Thyroid gland (tissue), 4 donors: ENCODE measurements at regions not wholly inside any gene's neighbourhood (a gene's known extent, or its start where the extent isn't known, plus 50 kb on each side); places are given as distances from the start of the nearest gene placed in this dataset.

Source experiments
- DNase-seq, 2 donors: peaks; one replicate each; pipeline ENCODE4 v3.0.0-alpha.2; 2019
- H3K27ac ChIP-seq, 3 donors: fragments of 200-600 bp; sonication (generic); 1 replicate in 2 of 3; 2 replicates in 1 of 3; pipeline ENCODE4 v1.5.1; 2016 to 2019; ENCODE audit warnings: mild to moderate bottlenecking in 1 of 3, moderate library complexity in 1 of 3
- H3K27me3 ChIP-seq: fragments of 200-600 bp; sonication (generic); one replicate; pipeline ENCODE4 v1.5.1; 2019
- H3K36me3 ChIP-seq, 2 donors: fragments of 200-600 bp; sonication (generic); one replicate each; pipeline ENCODE4 v1.5.1; 2016 to 2019
- H3K4me1 ChIP-seq, 2 donors: fragments of 200-600 bp; sonication (generic); one replicate each; pipeline ENCODE4 v1.5.1; 2017 to 2019
- H3K4me3 ChIP-seq, 3 donors: fragments of 200-600 bp; sonication (generic); replicated peaks in 1 of 3; 1 replicate in 2 of 3; 2 replicates in 1 of 3; pipeline ENCODE4 v1.5.1; 2016; ENCODE audit warnings: mild to moderate bottlenecking in 1 of 3
- H3K9me3 ChIP-seq: fragments of 200-600 bp; sonication (generic); one replicate; pipeline ENCODE4 v1.5.1; 2017
- CTCF ChIP-seq, 6 experiments: fragments of 200-600 bp in 3 of 6; fragments of 450-650 bp in 3 of 6; sonication (generic) in 3 of 6; IDR thresholded peaks; one replicate each; pipeline ENCODE4 v1.5.1; 2016 to 2019; ENCODE audit warnings: antibody characterized with exemption in 6 of 6, mild to moderate bottlenecking in 2 of 6, inconsistent platforms in 1 of 6, moderate library complexity in 1 of 6
- POLR2A ChIP-seq, 2 donors: fragments of 450-650 bp; IDR thresholded peaks; one replicate each; pipeline ENCODE4 v1.6.1; 2017; ENCODE audit warnings: antibody characterized with exemption in 2 of 2, mild to moderate bottlenecking in 2 of 2, moderate library complexity in 1 of 2
- WGBS, 2 donors: methylation state at CpG; one replicate each; pipeline ENCODE4 v1.1.5; 2017; 5-methylcytosine and 5-hydroxymethylcytosine counted together
- intact Hi-C: fragments of 100-400 bp; cut with DNase I; formaldehyde crosslinking; loops from one replicate; pipeline ENCODE4 v1.15.1; 2023

- H3K4me3 ChIP-seq = no peak overlapping the region
- no peak for DNase-seq
- no peaks in the 10 kb centered on the region for H3K36me3 ChIP-seq
- TF ChIP-seq CTCF (IDR thresholded peaks at IDR 0.05) (no peak), POLR2A (IDR thresholded peaks at IDR 0.05) (no peak)
- H3K27me3 ChIP-seq = no peaks in the 10 kb centered on the region
- intact Hi-C loops = no loop called here
- H3K4me1 ChIP-seq = no peaks in the 10 kb centered on the region
- no peaks in the 10 kb centered on the region for H3K9me3 ChIP-seq
- H3K27ac ChIP-seq = no peak overlapping the region
Observed at GRCh38 chr9:115349542-115349941, 231.6 kb upstream of the TNC start.

GRCh38 chr9:115350548-115350947 lies 232.6 kb upstream of the TNC start:
- Histone ChIP-seq H3K27ac (no peak overlapping the region), H3K4me1 (no peaks in the 10 kb centered on the region), H3K4me3 (no peak overlapping the region), H3K36me3 (no peaks in the 10 kb centered on the region), H3K9me3 (no peaks in the 10 kb centered on the region), H3K27me3 (no peaks in the 10 kb centered on the region)
- no peak for DNase-seq
- WGBS, 2 donors = 80 to 87% methylated on average over 2 of the region's 2 CpGs
- intact Hi-C loops = no loop called here
- no peak for TF ChIP-seq CTCF (IDR thresholded peaks at IDR 0.05)
- no peak for TF ChIP-seq POLR2A (IDR thresholded peaks at IDR 0.05)

GRCh38 chr9:115353681-115354080 lies 235.7 kb upstream of the TNC start:
- H3K27me3 ChIP-seq = no peaks in the 10 kb centered on the region
- no peak for TF ChIP-seq CTCF (IDR thresholded peaks at IDR 0.05)
- no peak for TF ChIP-seq POLR2A (IDR thresholded peaks at IDR 0.05)
- no peaks in the 10 kb centered on the region for H3K9me3 ChIP-seq
- WGBS, 2 donors = 81 to 84% methylated on average over 3 of the region's 3 CpGs
- no peak overlapping the region for H3K27ac ChIP-seq
- intact Hi-C loops = no loop called here
- H3K4me3 ChIP-seq = no peak overlapping the region
- no peak for DNase-seq
- H3K4me1 ChIP-seq = no peaks in the 10 kb centered on the region
- H3K36me3 ChIP-seq = no peaks in the 10 kb centered on the region

GRCh38 chr9:115357821-115358220 lies 239.9 kb upstream of the TNC start:
- no peaks in the 10 kb centered on the region for H3K9me3 ChIP-seq
- 36 to 53% methylated on average over 1 of the region's 1 CpG for WGBS, 2 donors
- intact Hi-C loops = no loop called here

More at GRCh38 chr9:115357821-115358220, 239.9 kb upstream of the TNC start:
- no peak overlapping the region for H3K4me3 ChIP-seq
- no peaks in the 10 kb centered on the region for H3K4me1 ChIP-seq
- H3K27me3 ChIP-seq = no peaks in the 10 kb centered on the region
- H3K36me3 ChIP-seq = no peaks in the 10 kb centered on the region
- no peak overlapping the region for H3K27ac ChIP-seq
- no peak for DNase-seq
- TF ChIP-seq CTCF (IDR thresholded peaks at IDR 0.05) (no peak), POLR2A (IDR thresholded peaks at IDR 0.05) (no peak)
